GM04504 (cell line): ENCODE measurements at regions not wholly inside any gene's neighbourhood (a gene's known extent, or its start where the extent isn't known, plus 50 kb on each side); places are given as distances from the start of the nearest gene placed in this dataset.

ENCODE experiments used
- DNase-seq: peaks from one replicate; pipeline ENCODE4 v3.0.0-alpha.2; 2012; ENCODE audit warnings: low read depth

DNA sequence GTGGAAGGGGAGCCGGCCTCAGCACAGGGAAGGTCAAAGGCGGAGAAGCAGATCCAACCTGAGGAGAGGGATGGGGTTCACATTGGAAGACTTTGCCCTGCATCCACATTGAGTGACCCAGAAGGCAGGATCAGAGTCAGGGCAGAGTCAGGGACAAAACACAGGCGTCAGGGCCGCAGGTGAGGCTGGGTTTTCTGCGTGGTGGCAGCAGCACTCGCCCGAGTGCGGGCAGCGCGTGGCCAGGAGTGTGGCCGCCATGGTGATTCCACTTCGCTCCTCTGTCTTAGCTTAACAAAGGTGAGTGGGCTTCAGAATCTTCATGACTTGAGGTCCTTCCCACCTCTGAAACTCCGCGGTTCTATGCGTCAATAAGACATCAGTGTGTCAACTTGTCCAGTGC is 476.9 kb upstream of the SMIM21 start:
- no peak for DNase-seq

DNA sequence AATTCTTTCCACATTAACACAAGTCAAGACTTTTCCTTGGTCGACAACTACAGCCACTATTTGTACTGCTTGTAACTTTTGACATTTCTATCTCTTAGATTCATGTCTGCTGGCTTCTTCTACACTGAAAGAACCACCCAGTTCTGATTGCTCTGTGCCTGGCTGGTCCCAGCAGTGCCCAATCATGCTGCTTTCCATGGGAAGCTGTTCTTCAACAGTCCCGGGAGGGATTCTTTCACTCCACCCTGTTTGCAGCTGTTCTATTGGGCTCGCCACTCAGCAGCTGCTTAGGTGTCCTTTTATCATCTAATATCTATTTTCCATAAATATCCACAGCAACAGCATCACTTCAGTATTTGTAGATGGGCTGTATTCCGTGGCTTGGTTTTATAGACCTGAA is 471.1 kb upstream of the SMIM21 start:
- DNase-seq, result no peak

DNA sequence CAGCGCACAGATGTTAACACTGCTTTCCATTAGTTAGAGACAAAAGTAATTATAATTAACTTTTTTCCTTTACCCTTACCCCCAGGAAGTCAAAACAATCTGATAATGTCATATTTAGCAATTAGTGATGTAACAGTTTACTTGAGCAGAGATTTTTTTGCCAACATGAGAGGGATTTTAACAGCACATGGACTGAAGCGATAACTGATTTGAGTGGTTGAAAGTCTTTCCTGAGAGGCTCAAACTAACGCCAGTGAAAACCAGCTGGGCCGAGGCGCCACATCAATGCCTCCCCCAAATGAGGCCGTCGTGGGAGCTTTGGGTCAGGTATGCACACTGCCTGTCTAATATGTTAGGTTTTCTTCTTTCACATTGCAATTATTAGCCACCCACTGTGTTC is 469.9 kb upstream of the SMIM21 start:
- DNase-seq, result no peak

DNA sequence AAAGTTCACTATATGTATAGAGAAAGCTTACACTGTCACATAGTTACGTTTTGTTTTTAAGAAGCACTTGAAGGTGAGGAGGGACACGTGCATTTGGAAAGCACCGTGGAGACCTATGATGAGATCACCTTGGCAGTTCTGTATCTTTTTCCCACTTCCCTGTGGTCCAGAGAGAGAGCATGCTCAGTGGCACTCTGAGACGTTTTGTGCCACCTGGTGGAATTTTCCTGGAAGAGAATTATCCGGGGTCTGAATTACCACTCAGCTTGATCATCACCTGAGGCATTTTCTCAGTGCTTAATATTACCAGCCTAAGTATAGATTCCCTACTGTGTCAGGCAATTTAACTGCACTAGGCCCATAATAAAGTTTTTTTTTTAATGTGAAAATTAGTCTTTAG is 469.4 kb upstream of the SMIM21 start:
- no peak for DNase-seq

DNA sequence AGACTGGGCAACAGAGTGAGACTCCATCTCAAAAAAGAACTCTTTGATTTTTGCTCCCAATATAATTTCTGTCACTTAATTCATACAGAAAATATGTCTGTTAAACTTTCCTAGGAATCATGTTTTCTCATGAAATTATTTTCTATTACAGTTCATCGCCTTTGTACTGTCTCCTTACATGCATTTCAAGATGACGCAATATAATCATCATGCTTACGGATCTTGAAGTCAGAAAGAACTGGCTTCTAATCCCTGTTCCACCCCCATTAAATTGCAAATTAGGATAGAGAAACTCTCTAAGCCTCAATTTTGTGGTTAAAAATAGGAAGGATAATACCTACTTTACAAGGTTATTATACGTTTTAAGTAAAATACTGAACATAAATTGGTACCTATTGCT is 467.6 kb upstream of the SMIM21 start:
- DNase-seq, result no peak

DNA sequence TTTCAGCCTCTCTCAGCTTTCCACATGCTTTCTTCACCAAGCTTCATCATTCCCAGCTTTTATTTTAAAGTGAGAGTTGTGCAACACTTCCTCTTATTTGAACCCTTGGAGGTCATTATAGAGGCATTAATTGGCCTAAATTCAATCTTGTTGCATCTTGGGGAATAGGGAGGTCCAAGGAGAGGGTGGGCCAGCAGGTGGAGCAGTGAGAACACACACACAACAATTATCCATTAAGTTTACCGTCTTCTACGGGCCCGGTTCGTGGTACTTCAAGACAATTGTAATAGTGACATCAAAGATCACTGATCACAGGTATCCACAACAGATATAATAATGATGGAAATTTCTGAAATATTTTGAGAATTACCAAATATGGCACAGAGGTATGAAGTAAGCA is 457.2 kb upstream of the SMIM21 start:
- no peak for DNase-seq

DNA sequence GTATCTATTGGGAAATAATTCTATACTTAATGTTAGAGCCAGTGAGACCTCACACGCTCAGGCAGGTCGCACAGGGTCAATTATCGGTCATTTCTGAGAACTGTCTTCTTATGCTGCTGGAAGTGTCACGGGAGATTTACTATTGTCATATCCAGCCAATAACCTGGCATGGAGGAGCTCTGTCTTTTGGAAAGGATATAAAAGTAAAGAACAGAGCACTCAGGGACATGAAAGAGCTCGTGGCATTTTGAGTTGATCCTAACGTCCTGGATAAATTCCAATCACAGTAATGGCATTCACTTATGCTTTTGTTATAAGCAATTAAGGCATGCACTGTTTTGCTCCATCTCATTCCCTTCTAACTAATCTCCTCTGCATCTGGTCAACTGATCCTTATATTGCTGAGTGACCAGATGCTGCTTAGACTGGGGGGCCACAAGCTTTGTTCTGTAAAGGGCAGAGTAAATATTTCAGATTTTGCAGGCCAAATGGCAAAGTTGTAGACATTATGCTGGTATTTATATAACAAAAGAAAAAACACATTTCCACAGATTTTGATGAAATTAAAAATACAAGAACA is 453.5 kb upstream of the SMIM21 start:
- DNase-seq, result no peak

DNA sequence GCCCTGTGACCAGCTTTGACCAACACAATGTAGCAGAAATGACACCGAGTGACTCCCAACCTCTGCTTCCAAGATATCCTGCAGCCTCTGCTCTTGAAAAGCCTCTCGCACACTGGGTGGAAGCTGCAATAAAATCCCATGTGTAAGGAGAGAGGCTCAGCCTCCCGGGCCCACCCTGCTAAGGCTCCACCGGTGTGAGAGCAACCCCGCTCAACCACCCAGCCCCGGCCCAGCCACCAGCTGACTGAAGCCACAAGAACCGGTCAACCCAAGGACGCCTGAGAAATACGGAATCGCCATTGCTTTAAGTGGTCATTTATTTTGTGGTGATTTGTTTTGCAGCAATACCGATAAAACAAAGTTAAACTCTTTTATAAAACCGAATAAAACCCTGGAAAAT is 452.8 kb upstream of the SMIM21 start:
- no peak for DNase-seq

DNA sequence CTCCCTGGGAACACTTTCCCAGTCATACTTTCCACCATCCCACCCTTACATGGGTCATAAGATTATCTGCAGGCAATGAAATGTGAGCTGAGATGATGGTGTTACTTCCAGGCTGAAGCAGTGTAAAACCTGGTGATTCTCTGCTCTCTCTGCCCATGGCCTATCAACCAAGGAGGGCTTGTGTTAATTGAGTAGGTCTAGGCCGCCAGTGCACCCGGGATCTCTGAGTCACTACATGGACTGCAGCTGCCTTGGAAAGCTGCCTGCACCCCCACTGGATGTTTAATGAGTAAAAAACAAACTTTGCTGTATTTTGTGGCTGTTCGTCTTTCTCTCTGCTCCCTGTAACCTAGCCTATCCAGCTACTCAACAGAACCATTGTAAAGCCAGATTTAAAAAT is 451.7 kb upstream of the SMIM21 start:
- no peak for DNase-seq

DNA sequence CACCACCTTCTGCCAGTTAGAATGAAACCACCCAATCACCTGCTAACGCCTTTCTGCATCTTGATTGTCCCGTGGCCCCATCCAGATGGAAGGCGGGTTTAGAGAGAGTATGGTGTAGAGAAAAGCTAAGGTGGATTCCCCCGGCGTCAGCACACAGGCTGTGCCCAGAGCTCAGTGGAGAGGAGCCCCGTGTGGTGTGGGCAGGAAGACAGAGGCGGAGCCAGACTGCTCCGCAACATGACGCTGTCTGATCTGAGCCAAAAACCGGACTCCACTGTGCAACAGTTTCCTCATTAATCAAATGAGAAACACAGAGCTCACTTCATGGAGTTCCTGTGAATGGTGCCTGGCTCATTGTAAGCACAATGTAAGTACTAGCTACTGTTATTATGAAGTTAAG is 448.1 kb upstream of the SMIM21 start:
- DNase-seq, result no peak

DNA sequence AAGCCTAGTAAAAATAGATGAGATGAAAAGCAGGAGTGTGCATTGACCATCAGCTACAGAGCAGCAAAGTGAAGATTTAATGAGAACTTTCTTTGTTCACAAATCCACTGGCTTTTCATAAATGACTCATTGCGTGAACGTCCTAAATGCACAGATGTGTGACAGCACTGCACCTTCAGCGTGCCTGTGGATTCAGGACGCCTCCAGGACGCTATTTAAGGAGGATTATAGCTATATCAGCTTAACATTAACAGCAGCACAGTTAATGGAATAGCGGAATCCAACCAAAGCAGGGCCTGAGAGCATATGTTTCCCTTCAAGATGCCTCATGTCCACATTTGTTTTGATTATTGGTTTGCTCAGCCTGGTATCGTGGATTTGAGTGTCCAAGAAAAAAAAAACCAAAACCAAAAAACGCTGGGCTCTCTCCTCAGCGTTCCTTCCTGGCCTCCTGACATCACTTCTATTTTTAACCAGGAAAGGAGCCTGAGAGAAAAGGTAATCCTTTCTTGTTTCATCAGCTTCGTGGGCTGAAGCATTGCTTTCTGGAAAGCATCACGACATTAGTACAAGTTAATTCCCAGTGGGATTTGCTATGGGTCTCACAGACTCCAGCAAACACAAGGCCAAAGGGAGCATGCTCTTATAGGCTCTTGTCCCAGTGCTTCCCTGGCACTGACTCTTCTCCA is 447.0 kb upstream of the SMIM21 start:
- DNase-seq, result no peak

DNA sequence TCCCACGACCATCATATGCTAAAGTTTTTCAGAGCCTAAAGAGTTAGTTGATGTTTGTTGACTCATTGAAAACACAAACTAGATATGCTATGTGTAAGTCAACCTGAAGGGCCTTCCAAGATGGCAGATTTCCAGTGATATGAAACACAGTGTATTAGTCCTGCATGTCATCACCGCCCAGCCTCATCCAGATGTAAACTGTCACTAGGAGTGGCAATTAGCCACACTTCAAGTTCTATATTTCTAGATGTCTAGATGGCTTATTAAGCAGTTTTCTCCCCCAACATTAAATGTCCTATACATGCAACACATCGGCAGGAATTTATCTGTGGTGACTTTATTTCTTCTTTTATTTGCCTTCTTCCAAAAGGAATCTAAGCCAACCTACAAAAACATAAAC is 444.1 kb upstream of the SMIM21 start:
- DNase-seq, result no peak

DNA sequence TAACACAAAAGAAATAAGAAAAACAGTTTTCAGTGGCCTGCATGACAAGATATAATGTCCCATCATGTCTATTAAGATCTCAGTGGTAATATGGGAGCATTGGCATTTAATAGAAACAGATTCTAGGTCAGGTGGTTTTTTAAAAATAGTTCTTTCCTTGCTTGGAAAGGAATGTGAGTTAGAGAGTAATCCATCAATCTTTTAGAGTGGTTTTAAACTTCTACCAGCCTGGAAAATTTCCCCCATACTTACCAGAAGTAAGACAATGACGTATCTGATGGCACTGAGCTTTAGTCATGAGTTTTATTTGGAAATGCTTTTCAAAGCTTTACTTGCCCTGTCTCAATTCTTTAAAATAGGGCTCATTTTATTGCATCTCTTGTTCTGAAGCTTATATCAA is 441.7 kb upstream of the SMIM21 start:
- no peak for DNase-seq

DNA sequence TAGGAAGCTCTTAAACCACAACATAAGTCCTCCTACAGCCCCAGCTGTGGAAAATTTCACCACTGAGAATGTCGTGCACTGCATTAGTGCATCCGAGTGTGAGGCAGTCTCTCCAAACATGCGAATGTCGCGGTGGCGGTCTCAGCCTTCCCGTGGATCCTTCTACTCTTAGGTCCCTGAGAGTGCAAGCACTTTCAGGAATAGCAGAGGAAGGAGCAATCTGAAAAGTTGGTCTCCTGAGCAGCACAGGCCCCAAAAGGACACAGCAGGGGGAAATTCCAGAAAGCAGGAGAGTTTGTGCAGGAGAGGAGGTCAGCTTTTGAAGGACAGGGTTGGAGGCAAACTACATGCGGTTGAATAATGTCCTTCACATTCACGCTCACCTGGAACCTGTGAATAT is 440.5 kb upstream of the SMIM21 start:
- DNase-seq, result no peak

DNA sequence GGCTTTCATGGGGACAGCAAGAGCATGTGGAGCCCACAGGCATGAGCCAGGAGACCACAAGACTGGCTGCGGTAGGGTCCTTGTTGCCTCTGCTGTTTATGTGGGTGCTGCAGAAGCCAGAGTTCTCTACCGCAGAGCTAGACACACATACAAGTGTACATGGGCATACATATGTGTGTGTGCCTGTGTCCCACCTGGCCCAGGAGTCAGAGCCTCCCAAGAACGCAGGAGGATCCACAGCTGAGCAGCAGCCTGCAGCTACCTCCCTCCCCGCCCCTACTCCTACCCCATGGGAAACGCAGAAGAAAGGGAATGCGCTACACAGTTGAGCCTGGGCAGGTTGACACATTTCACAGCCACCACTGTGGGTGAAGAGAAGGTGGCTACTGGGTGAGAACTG is 438.1 kb upstream of the SMIM21 start:
- DNase-seq, result no peak

DNA sequence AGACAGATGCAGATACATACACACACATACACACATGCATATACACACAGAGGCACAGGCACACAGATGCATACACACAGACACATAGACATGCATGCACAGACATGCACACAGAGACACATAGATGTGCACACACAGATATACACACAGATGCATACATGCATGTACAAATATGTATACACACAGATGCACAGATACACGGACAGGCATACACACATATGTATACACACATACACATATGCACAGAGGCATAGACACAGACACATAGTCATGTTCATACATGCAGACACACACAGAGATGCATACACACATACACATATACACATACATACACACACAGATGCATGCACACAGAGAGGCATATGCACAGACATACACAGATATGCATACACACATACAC is 437.3 kb upstream of the SMIM21 start:
- no peak for DNase-seq

DNA sequence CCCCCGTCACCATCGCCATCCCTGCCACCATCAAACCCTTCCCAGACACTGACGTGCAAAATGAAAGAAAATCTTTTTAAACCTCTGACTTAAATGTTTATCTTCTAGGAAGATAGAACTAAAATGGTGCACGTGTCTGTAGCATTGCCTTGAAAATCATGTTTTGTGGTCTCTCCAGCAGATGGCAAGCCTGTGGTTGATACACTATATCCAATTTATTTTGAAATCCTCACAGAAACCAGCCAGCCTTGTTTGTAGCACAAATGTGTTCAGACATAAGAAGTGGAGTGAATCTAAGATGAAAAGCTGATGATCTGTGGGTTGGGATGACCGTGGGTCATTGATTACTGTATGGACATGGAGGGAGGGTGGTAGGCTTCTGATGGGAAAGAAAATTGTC is 436.2 kb upstream of the SMIM21 start:
- DNase-seq, result no peak

DNA sequence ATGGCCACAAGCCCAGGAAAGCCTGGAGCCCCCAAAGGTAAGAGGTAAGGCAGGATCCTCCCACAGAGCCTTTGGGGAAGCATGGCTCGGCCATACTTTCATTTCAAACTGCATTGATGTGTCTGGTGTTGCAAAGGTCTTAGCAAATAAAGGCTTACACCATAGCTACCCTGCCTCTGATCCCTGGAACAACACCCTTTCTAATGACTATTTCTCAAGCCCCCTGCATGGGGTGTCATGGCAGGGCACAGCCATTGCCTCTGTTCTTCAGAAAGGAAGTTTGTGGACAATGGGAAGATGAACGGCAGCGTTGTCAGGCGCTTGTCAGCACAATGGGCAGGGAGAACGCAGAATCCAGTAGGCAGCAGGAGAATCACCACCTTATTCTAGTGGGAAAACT is 435.0 kb upstream of the SMIM21 start:
- DNase-seq, result no peak

DNA sequence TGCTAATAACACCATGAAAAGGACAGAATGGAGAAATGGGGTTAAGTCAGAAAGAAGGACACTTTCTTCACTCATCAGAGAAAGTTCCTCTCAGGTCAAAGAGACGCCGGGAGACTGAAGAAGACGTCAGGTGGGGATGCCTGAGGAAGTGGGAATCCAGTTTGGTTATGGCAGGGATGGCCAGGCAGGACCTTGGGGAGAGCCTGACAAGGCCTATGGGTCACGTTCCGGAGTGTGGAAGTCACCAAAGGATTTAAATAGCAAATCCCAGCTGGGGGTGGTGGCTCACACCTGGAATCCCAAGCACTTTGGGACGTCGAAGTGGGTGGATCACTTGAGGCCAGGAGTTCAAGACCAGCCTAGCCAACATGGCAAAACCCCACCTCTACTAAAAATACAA is 432.7 kb upstream of the SMIM21 start:
- no peak for DNase-seq

DNA sequence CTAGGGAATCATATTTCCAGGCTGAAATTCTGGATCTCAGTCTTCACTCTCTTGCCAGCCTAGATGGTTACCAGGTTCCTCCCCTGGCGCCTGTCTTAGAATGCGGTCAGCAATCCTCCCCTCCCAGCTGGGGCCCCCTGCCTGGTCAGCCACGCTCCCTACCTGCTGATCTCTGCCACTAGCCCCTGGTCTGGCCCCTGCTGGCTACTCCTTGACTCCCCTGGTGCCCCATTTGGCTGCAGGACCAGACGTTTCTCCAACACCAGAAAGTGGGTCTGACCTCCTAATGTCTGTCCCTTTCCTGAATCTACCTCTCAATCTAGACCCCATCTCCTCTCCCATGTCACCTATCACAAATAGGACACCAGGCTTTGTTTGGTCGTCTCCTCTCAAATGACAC is 432.0 kb upstream of the SMIM21 start:
- DNase-seq, result no peak

DNA sequence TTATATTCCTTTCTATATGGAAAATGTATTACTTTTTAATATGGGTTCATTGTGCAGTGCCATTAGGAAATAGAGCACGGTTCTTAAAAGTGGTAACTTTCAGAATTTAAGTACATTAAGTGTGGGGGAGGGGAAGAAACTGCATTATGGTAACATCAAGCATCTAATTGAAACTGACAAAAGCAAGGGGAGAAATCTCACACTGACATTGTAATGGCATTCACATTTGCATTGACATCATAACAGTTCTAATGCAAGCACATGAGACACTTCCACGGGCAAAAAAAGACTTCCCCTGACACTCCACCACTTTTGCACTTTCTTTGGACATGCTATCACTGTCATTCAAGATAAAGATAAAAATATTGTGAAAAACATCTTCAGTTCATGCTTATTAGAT is 431.3 kb upstream of the SMIM21 start:
- DNase-seq, result no peak

DNA sequence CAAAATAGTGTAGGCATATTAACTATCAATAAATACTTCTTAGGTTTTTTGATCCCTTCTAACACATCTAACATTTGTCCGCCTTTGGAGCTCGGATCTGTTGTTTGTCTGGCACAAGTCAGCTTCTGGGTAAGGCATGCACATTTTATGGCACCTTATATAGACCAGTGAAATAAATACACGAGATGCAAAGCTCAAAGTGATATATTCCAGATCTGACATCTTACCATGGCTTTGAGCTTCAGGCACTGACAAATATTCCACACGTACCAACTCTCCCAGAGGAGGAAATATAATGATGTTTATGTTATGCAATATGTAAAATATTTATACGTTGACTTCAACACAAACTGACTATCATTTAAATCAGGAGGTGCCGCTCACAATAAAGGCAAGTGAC is 430.1 kb upstream of the SMIM21 start:
- DNase-seq, result no peak

DNA sequence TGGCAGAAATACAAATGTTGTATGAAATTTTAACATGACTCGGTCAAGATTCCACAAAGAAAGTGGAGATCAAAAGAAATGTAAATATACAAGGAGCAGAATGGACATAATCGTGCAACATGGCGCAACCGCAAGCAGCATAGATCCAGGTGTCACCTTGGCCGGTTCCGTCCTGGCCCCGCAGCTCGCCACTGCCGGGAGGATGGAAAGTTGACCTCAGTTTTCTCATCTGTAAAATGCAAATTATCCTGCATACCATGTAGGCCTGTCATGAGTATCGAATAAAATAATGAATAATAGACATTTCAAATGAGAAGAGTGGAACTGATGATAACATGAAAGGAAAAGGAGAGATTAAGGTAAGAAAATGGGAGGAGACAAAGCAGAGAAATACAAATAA is 427.3 kb upstream of the SMIM21 start:
- DNase-seq, result no peak

DNA sequence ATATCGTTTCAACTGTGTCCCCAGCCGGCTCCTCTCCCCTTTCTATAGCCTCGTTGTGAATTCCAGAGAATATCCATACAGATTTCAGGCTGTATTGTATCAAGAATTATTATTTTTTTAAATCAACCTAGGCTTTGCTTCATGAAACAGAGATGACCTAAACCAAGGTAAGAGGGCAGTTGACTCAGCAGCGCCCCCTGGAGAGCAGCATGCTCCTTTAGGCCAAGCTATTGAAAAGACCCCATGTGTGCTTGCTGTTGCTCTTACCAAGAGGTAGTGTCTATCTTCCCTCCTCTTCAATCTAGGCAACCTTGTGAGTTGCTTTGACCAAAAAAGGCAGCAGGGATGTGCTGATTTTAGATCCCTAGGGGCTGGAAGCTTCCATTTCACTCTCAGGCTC is 426.7 kb upstream of the SMIM21 start:
- DNase-seq, result no peak

DNA sequence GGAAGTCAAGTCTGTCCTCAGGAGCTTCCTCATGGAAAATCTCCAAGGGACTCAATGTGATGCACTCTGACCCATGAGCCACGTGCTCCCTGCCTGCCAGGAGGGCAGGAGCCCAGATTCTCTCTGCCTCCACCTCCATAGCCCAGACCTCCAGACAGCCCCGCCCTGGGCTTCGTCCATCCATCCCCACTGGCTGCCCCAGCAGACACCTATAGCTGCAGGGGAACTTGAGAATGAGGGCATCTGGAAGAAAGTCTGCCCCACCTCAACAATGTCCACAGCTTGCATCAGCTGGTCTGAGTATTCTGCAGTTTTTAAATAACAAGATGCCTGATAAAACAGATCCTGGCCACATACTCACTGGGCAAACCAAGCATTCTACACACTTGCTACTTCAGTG is 418.8 kb upstream of the SMIM21 start:
- no peak for DNase-seq
